GM12891 (cell line): ENCODE measurements at regions not wholly inside any gene's neighbourhood (a gene's known extent, or its start where the extent isn't known, plus 50 kb on each side); places are given as distances from the start of the nearest gene placed in this dataset.
"Not testable (repeated sequence)": the region's sequence is repeated elsewhere in the genome, so short reads cannot be mapped to it uniquely, and the experiment has no call there.

Experiments
- DNase-seq: peaks from one replicate; pipeline ENCODE4 v3.0.0; 2011; ENCODE audit warnings: low spot score; ENCODE audit not compliant: insufficient read length
- FAIRE-seq: peaks from 2 replicates; lab custom pipeline; 2011; peaks lifted over from hg19 to GRCh38; lab: Jason Lieb, UNC
- PAX5 ChIP-seq: IDR thresholded peaks from 2 replicates; pipeline ENCODE4 v1.6.1; 2011; ENCODE audit warnings: low read length, moderate library complexity, mild to moderate bottlenecking; ENCODE audit not compliant: insufficient read depth, severe bottlenecking
- POLR2A ChIP-seq: IDR thresholded peaks from 2 replicates; pipeline ENCODE4 v1.6.1; 2011; ENCODE audit warnings: low read depth, low read length, control low read depth
- POLR2AphosphoS5 ChIP-seq: IDR thresholded peaks from 2 replicates; pipeline ENCODE4 v1.6.1; 2011; ENCODE audit warnings: low read depth, low read length, control low read depth
- POU2F2 ChIP-seq: IDR thresholded peaks from 2 replicates; pipeline ENCODE4 v1.6.1; 2011; ENCODE audit warnings: low read depth, mild to moderate bottlenecking, control low read depth, low read length, moderate library complexity
- SPI1 ChIP-seq: IDR thresholded peaks from 2 replicates; pipeline ENCODE4 v1.6.1; 2011; ENCODE audit warnings: low read depth, low read length, control low read depth
- TAF1 ChIP-seq: IDR thresholded peaks from 2 replicates; pipeline ENCODE4 v1.6.1; 2011; ENCODE audit warnings: low read depth, low read length, control low read depth

- TF ChIP-seq PAX5 (no peak), SPI1 (no peak), POLR2AphosphoS5 (no peak), POU2F2 (no peak), TAF1 (no peak), POLR2A (no peak)
- DNase-seq (no peak), FAIRE-seq (no peak)
These were observed 182.5 kb upstream of the JUN start for GRCh38 chr1:58966103-58966916.

GRCh38 chr1:58966917-58967740 lies 183.3 kb upstream of the JUN start:
- DNase-seq (no peak), FAIRE-seq (no peak)
- TF ChIP-seq PAX5 (no peak), POLR2A (no peak), TAF1 (no peak), SPI1 (no peak), POU2F2 (no peak), POLR2AphosphoS5 (no peak)

GRCh38 chr1:58968360-58968952 lies 184.6 kb upstream of the JUN start:
- peak; percentile 18 for DNase-seq
- TF ChIP-seq SPI1 (peak; percentile 75), PAX5 (no peak), POU2F2 (no peak)
- FAIRE-seq, result peak; percentile 90

GRCh38 chr1:58969176-58969575 lies 185.3 kb upstream of the JUN start:
- DNase-seq, FAIRE-seq: not testable (repeated sequence)

GRCh38 chr1:58971629-58972140 lies 187.8 kb upstream of the JUN start:
- TF ChIP-seq PAX5 (no peak), POU2F2 (no peak), SPI1 (no peak), POLR2A (no peak), POLR2AphosphoS5 (no peak), TAF1 (no peak)
- DNase-seq (no peak), FAIRE-seq (no peak)

- TF ChIP-seq TAF1 (no peak), PAX5 (no peak), POU2F2 (no peak), POLR2AphosphoS5 (no peak), POLR2A (no peak), SPI1 (no peak)
- FAIRE-seq (no peak), DNase-seq (no peak)
These were observed 192.0 kb upstream of the JUN start for GRCh38 chr1:58975888-58976287.

- DNase-seq, result no peak
- no peak for TF ChIP-seq SPI1
- no peak for TF ChIP-seq PAX5
- no peak for TF ChIP-seq TAF1
- no peak for FAIRE-seq
These were observed 192.4 kb upstream of the JUN start for GRCh38 chr1:58976294-58976693.

GRCh38 chr1:58977598-58977997 lies 193.8 kb upstream of the JUN start:
- FAIRE-seq (no peak), DNase-seq (no peak)
- TF ChIP-seq POLR2AphosphoS5, result no peak
- no peak for TF ChIP-seq SPI1
- TF ChIP-seq POLR2A, result no peak
- no peak for TF ChIP-seq PAX5
- no peak for TF ChIP-seq POU2F2
- TF ChIP-seq TAF1, result no peak

GRCh38 chr1:58978096-58978495 lies 194.2 kb upstream of the JUN start:
- TF ChIP-seq TAF1 (no peak), POU2F2 (no peak), POLR2AphosphoS5 (no peak), POLR2A (no peak)
- no peak for FAIRE-seq

GRCh38 chr1:58979086-58979485 lies 195.2 kb upstream of the JUN start:
- TF ChIP-seq POLR2AphosphoS5 (no peak), SPI1 (peak; percentile 38; the same call in 1 of the 2 replicates)
- FAIRE-seq (no peak), DNase-seq (no peak)

More at GRCh38 chr1:58978096-58978495, 194.2 kb upstream of the JUN start:
- DNase-seq, result no peak
